HEK293 (cell line): ENCODE measurements at regions not wholly inside any gene's neighbourhood (a gene's known extent, or its start where the extent isn't known, plus 50 kb on each side); places are given as distances from the start of the nearest gene placed in this dataset.

Experiments
- BCL11A ChIP-seq: fragments of 450-650 bp; formaldehyde crosslinking; IDR thresholded peaks from 2 replicates; pipeline ENCODE4 v1.5.1; 2016; ENCODE audit warnings: low read depth, missing biosample characterization, missing genetic modification characterization
- OVOL3 ChIP-seq: fragments of 450-650 bp; formaldehyde crosslinking; IDR thresholded peaks from 2 replicates; pipeline ENCODE4 v1.5.1; 2016; ENCODE audit warnings: missing biosample characterization, missing genetic modification characterization
- YY1 ChIP-seq: fragments of 450-650 bp; formaldehyde crosslinking; IDR thresholded peaks from 2 replicates; pipeline ENCODE4 v1.5.1; 2018; ENCODE audit warnings: missing biosample characterization, missing genetic modification characterization
- ZBTB7A ChIP-seq: fragments of 450-650 bp; formaldehyde crosslinking; IDR thresholded peaks from 2 replicates; pipeline ENCODE4 v1.5.1; 2016; ENCODE audit warnings: low read depth, missing biosample characterization, missing genetic modification characterization
- ZNF155 ChIP-seq: fragments of 450-650 bp; formaldehyde crosslinking; IDR thresholded peaks from 2 replicates; pipeline ENCODE4 v1.5.1; 2016; ENCODE audit warnings: missing biosample characterization, missing genetic modification characterization
- ZNF184 ChIP-seq: fragments of 450-650 bp; IDR thresholded peaks from 2 replicates; pipeline ENCODE4 v1.5.1; 2018; ENCODE audit warnings: missing biosample characterization, mild to moderate bottlenecking, missing genetic modification characterization
- ZNF335 ChIP-seq: fragments of 450-650 bp; formaldehyde crosslinking; conservative IDR thresholded peaks from 2 replicates; pipeline ENCODE4 v1.5.1; 2016; ENCODE audit warnings: missing biosample characterization, missing genetic modification characterization
- ZNF350 ChIP-seq: fragments of 450-650 bp; formaldehyde crosslinking; IDR thresholded peaks from 2 replicates; pipeline ENCODE4 v1.5.0; 2017; ENCODE audit warnings: missing biosample characterization, mild to moderate bottlenecking, missing genetic modification characterization
- ZNF624 ChIP-seq: fragments of 450-650 bp; formaldehyde crosslinking; IDR thresholded peaks from 2 replicates; pipeline ENCODE4 v1.5.1; 2017; ENCODE audit warnings: missing biosample characterization, missing genetic modification characterization
- ZNF777 ChIP-seq: fragments of 450-650 bp; formaldehyde crosslinking; IDR thresholded peaks from 2 replicates; pipeline ENCODE4 v1.5.1; 2017; ENCODE audit warnings: missing biosample characterization, missing genetic modification characterization, borderline replicate concordance
- ZNF830 ChIP-seq: fragments of 450-650 bp; IDR thresholded peaks from 2 replicates; pipeline ENCODE4 v1.5.0; 2018; ENCODE audit warnings: missing biosample characterization, missing genetic modification characterization, low read depth, mild to moderate bottlenecking, moderate library complexity
- TF ChIP-seq, protein P1 (sequence below): fragments of 450-650 bp; formaldehyde crosslinking; conservative IDR thresholded peaks from 2 replicates; pipeline ENCODE4 v1.5.1; 2016; ENCODE audit warnings: low read depth, missing biosample characterization, missing genetic modification characterization
- TF ChIP-seq, protein P2 (sequence below): fragments of 450-650 bp; formaldehyde crosslinking; IDR thresholded peaks from 2 replicates; pipeline ENCODE4 v1.5.1; 2016; ENCODE audit warnings: missing biosample characterization, missing genetic modification characterization
- TF ChIP-seq, protein P3 (sequence below): fragments of 450-650 bp; formaldehyde crosslinking; IDR thresholded peaks from 2 replicates; pipeline ENCODE4 v1.5.1; 2016; ENCODE audit warnings: missing biosample characterization, missing genetic modification characterization

DNA sequence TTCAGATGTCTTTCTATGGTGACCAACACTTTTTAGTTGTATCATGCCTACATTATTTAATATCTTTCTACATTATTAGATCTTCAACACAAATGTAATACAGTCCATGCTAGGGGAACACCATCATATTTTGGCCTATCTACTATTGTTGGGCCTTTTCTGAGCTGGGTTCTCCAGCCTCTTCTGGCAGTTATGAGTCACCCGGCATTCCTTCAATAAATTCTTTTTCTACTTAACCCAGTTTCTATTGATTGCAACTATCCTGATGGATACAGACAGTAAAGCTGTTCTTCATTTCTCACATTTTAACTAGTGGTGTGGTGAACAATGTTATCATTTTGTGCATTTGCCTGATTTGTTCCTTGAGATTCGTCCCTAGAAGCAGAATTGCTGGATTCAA lies 529.3 kb downstream of the BNC2 start:
- TF ChIP-seq ZNF350 (no peak), ZNF155 (no peak), ZNF624 (tag by site-specific recombination) (no peak), ZNF830 (tag by site-specific recombination) (no peak), BCL11A (no peak), ZNF335 (tag by site-specific recombination) (no peak), ZNF777 (tag by site-specific recombination) (no peak), OVOL3 (tag by site-specific recombination) (no peak), YY1 (tag by site-specific recombination) (no peak), ZNF184 (tag by site-specific recombination) (no peak), ZBTB7A (tag by site-specific recombination) (no peak)
- TF ChIP-seq, protein P1, sequence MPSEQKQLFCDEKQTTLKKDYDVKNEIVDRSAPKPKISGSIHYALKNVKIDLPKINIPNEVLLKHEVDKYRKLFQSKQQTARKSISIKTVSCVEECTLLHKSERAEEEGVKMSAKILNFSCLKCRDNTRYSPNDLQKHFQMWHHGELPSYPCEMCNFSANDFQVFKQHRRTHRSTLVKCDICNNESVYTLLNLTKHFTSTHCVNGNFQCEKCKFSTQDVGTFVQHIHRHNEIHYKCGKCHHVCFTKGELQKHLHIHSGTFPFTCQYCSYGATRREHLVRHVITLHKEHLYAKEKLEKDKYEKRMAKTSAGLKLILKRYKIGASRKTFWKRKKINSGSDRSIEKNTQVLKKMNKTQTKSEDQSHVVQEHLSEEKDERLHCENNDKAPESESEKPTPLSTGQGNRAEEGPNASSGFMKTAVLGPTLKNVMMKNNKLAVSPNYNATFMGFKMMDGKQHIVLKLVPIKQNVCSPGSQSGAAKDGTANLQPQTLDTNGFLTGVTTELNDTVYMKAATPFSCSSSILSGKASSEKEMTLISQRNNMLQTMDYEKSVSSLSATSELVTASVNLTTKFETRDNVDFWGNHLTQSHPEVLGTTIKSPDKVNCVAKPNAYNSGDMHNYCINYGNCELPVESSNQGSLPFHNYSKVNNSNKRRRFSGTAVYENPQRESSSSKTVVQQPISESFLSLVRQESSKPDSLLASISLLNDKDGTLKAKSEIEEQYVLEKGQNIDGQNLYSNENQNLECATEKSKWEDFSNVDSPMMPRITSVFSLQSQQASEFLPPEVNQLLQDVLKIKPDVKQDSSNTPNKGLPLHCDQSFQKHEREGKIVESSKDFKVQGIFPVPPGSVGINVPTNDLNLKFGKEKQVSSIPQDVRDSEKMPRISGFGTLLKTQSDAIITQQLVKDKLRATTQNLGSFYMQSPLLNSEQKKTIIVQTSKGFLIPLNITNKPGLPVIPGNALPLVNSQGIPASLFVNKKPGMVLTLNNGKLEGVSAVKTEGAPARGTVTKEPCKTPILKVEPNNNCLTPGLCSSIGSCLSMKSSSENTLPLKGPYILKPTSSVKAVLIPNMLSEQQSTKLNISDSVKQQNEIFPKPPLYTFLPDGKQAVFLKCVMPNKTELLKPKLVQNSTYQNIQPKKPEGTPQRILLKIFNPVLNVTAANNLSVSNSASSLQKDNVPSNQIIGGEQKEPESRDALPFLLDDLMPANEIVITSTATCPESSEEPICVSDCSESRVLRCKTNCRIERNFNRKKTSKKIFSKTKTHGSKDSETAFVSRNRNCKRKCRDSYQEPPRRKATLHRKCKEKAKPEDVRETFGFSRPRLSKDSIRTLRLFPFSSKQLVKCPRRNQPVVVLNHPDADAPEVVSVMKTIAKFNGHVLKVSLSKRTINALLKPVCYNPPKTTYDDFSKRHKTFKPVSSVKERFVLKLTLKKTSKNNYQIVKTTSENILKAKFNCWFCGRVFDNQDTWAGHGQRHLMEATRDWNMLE (tag by site-specific recombination), result no peak
- TF ChIP-seq, protein P2, sequence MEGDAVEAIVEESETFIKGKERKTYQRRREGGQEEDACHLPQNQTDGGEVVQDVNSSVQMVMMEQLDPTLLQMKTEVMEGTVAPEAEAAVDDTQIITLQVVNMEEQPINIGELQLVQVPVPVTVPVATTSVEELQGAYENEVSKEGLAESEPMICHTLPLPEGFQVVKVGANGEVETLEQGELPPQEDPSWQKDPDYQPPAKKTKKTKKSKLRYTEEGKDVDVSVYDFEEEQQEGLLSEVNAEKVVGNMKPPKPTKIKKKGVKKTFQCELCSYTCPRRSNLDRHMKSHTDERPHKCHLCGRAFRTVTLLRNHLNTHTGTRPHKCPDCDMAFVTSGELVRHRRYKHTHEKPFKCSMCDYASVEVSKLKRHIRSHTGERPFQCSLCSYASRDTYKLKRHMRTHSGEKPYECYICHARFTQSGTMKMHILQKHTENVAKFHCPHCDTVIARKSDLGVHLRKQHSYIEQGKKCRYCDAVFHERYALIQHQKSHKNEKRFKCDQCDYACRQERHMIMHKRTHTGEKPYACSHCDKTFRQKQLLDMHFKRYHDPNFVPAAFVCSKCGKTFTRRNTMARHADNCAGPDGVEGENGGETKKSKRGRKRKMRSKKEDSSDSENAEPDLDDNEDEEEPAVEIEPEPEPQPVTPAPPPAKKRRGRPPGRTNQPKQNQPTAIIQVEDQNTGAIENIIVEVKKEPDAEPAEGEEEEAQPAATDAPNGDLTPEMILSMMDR (tag by site-specific recombination), result no peak
- TF ChIP-seq, protein P3, sequence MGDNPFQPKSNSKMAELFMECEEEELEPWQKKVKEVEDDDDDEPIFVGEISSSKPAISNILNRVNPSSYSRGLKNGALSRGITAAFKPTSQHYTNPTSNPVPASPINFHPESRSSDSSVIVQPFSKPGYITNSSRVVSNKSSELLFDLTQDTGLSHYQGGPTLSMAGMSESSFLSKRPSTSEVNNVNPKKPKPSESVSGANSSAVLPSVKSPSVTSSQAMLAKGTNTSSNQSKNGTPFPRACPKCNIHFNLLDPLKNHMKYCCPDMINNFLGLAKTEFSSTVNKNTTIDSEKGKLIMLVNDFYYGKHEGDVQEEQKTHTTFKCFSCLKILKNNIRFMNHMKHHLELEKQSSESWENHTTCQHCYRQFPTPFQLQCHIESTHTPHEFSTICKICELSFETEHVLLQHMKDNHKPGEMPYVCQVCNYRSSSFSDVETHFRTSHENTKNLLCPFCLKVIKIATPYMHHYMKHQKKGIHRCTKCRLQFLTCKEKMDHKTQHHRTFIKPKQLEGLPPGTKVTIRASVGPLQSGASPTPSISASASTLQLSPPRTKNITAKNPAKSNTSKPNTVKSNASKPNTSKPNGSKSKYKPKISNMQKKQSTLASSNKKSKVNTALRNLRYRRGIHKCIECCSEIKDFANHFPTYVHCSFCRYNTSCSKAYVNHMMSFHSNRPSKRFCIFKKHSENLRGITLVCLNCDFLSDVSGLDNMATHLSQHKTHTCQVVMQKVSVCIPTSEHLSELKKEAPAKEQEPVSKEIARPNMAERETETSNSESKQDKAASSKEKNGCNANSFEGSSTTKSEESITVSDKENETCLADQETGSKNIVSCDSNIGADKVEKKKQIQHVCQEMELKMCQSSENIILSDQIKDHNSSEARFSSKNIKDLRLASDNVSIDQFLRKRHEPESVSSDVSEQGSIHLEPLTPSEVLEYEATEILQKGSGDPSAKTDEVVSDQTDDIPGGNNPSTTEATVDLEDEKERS (tag by site-specific recombination), result no peak
